NCI-H1048 (cell line): ENCODE measurements at regions not wholly inside any gene's neighbourhood (a gene's known extent, or its start where the extent isn't known, plus 50 kb on each side); places are given as distances from the start of the nearest gene placed in this dataset.
"Not testable (repeated sequence)": the region's sequence is repeated elsewhere in the genome, so short reads cannot be mapped to it uniquely, and the experiment has no call there.

Experiments used
- DNase-seq: peaks from one replicate; lab custom pipeline; 2025; lab: John Stamatoyannopoulos, UW

GRCh38 chr3:74978684-74979083 is 364.2 kb upstream of the CNTN3 start:
- DNase-seq = no peak

- not testable (repeated sequence) for DNase-seq
These were observed 370.8 kb upstream of the CNTN3 start for GRCh38 chr3:74985028-74985904.

DNA sequence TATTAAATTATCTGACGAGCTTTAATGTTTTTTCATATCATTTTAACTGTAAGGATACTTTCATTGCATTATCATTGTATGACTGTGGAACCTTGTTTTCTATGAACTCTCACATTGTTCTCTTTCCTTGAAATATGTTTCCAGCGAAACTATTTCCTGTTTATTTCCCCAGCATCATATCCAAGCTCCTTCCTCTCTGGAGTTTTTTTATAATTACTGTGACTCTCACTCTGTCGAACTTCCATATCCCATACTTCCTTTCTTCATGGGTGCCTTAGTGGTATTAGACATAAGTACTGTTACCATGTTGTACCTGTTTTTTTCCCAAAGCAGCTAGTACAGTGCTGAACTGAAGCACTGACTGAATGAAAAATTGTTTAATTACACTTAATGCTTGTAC is 373.6 kb upstream of the CNTN3 start:
- no peak for DNase-seq

GRCh38 chr3:74992898-74993297 is 378.4 kb upstream of the CNTN3 start:
- no peak for DNase-seq

GRCh38 chr3:75001330-75001729 is 386.9 kb upstream of the CNTN3 start:
- DNase-seq = no peak

DNA sequence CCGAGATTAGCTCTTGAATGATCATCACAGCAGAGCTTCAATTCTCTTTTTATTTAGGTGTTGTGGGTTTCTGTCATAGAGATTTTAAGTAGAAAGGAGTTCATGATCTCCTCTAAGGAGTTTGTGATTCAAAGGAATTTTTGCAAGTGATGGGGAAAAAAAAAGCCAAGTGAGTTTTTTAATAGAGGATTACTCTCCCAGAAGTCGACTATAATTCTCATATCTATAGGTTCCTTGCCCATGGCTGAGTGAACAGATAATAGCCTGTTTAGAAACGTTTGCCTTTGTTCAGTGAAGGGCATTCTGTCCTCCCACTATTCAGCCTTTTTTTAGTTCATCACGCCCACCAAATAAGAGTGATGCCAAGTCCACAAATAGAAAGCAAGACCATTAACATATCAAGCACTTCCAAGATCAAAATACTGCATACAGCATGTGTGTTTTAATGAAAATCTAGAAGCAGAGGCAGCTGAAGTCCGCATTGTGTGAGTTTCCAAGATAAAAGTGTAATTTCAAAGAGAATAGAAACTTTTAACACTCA is 398.4 kb upstream of the CNTN3 start:
- no peak for DNase-seq

DNA sequence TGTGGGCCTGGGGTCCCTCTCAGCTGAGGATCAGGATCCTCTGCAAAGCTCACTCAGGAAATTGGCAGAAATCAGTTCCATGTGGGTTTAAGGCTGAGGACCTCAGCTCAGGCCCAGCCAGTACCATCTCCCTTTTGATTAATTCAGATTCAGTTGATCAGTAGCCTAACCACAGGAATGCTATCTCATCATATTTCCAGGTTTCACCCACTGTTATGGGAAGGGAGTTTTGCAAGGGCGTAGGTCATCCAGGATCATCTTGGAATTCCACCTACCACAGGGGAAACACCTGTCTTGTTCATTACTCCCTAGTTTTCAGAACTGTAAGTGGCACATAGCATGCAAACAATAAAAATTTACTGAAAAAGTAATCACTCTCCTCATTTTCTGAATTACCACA is 399.5 kb upstream of the CNTN3 start:
- no peak for DNase-seq

- no peak for DNase-seq
These were observed 400.8 kb upstream of the CNTN3 start for GRCh38 chr3:75015280-75015679.

GRCh38 chr3:75035146-75035545 is 420.7 kb upstream of the CNTN3 start:
- no peak for DNase-seq

DNA sequence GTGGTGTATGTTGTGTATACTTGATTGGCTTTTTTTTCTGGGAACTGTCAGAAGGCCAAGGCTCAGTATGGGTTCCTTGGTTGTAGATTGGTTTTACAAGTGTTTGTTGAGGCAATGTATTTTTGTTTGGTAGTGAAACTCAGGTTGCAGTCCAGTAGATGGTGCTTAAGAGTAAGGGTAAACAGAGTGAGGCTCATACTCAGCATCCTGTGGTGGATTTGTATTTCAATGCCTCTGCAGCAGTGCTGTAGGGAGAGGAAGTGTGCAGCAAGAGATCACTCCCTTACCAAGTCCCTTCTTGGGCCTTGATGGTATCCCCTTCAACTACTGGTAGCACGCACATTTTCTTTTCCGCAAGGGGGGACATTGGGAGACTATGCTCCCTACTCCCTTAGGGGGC is 428.5 kb upstream of the CNTN3 start:
- no peak for DNase-seq

- DNase-seq = no peak
These were observed 434.2 kb upstream of the CNTN3 start for GRCh38 chr3:75048650-75049049.

DNA sequence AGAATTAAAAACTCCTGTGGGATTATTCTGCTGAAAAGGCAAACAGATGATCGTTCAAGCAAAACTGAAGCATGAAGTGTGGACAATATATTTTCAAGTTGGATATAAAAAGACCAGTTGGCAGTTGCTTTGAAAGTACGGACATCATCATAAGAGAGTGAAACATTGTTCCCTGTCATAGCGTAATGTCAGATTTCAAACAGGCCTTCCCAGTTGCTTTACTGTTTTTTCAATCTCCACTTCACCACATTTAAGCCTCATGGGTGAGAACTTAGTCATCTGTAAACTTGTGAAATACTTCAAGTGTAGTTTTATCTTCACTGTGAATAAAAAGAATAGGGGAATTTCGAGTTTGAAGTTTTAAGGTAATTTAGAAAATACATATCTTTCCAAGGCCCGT is 435.1 kb upstream of the CNTN3 start:
- no peak for DNase-seq

- DNase-seq = no peak
These were observed 444.7 kb upstream of the CNTN3 start for GRCh38 chr3:75059120-75059519.

- DNase-seq = no peak
These were observed 447.3 kb upstream of the CNTN3 start for GRCh38 chr3:75061806-75062205.

DNA sequence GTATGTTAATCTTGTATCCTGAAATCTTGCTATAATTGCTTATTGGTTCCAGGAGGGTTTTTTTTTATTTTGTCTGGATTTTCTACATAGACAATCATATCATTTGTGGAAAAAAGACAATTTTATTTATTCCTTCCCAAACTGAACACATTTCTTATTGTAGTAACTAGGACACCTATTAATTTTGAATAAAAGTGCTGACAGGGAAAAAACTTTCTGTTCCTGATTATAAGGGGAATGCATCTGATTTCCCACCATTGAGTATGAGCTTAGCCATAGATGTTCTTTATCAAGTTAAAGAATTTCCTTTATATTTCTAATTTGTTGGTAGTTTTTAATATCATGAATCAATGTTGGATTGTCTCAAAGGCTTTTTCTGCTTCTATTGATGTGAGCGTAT is 460.7 kb upstream of the CNTN3 start:
- DNase-seq = no peak

GRCh38 chr3:75076481-75076880 is 462.0 kb upstream of the CNTN3 start:
- DNase-seq = no peak

- no peak for DNase-seq
These were observed 463.8 kb upstream of the CNTN3 start for GRCh38 chr3:75078290-75078689.

DNA sequence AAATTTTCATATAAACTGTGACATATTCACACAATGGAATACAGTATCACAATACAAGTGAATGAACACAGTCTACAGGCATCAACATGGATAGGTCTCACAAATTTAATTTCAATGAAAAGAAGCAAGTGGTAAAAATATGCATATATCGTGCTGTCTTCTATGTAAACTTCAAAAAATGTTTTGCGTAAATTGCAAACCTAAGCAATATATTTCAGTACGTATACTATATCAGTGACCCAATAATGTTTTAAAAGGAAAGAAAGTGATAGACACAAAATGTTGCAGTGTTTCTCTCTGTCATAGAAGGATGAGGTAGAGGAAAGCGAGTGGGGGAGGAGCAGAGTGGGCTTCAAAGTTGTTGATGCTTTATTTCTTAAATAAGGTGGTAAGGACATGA is 468.4 kb upstream of the CNTN3 start:
- DNase-seq = no peak

GRCh38 chr3:75089841-75090240 is 475.4 kb upstream of the CNTN3 start:
- DNase-seq = no peak

GRCh38 chr3:75101329-75102147 is 487.1 kb upstream of the CNTN3 start:
- no peak for DNase-seq

GRCh38 chr3:75110741-75111140 is 496.3 kb upstream of the CNTN3 start:
- DNase-seq = no peak

DNA sequence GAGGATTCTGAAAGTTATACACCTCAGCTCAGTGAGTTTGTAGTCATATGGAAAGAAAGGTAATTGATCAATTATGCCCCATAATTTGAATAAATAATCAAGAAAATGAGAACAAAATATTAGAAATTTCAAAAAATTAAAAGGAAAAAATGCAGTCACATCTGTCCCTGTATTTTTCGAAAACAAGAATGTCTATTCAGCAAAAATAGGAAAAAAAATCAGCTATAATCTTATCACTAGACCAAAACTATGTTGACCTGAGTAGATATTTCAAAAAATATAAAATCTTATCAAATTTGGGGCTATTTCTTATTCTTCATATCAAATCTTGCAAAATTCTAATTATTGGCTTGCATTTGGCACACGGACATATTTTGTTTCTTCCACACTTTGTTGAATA is 501.2 kb upstream of the CNTN3 start:
- no peak for DNase-seq

DNA sequence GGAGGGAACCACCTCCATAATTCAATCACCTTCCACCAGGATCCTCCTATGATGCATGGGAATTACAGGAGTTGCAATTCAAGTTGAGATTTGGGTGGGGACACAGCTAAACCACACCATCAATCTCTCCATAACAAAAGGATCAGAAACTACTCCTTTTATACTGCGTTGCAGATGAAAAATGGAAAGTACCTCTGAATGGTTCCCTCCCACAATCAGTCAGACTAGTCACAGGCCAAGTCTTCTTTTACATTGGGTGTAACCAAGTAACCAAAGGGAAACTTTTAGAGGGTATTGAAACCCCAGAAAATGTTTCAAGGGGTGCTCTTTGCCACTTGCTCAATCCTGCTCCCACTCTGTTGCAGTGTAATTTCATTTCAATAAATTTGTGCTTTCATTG is 504.3 kb upstream of the CNTN3 start:
- no peak for DNase-seq
